COR-L47 (cell line): ENCODE measurements at regions not wholly inside any gene's neighbourhood (a gene's known extent, or its start where the extent isn't known, plus 50 kb on each side); places are given as distances from the start of the nearest gene placed in this dataset.

Source experiments
- DNase-seq: peaks from one replicate; lab custom pipeline; 2025; lab: John Stamatoyannopoulos, UW

GRCh38 chr21:38659936-38660332 lies 145.8 kb upstream of the ETS2 start:
- DNase-seq, result no peak

DNA sequence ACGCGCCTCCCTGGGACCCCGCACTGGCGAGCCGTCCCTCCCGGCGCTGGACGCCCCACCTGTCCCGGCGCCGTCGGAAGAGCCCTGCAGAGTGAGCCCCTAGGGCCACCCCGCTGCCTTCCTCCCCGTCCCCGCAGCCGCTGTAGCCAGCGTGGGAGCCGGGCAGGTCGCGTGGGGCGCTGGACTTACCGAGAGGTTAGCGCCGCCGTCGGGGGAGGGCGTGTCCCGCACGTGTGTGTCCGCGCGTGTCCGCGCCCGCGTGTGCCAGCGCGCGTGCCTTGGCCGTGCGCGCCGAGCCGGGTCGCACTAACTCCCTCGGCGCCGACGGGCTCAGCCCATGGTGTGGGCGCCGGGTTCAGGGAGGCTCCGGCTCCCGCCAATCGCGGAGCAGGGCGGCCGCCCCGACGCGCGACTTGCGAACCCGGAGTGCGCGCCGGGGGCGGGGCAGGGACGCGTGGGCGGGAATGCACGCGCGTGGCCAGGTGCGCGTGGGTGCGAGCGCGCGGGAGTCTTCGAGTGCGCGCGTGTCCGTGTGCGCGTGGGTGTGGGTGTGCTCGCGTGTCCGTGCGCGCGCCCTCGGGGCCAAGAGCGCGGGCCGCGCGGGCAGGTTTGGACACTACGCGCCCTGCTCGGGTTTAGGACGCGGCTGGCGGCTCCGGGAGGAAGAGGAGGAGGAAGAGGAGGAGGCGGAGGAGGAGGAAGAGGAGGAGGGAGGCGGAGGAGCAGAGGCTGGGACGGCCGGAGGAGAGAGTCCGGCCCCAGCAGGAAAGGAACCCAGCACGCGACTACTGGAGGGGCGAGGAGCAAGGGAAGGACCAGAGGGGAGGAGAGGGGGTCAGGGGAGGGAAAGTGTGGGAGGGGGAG lies 145.2 kb upstream of the ETS2 start:
- DNase-seq, result no peak

DNA sequence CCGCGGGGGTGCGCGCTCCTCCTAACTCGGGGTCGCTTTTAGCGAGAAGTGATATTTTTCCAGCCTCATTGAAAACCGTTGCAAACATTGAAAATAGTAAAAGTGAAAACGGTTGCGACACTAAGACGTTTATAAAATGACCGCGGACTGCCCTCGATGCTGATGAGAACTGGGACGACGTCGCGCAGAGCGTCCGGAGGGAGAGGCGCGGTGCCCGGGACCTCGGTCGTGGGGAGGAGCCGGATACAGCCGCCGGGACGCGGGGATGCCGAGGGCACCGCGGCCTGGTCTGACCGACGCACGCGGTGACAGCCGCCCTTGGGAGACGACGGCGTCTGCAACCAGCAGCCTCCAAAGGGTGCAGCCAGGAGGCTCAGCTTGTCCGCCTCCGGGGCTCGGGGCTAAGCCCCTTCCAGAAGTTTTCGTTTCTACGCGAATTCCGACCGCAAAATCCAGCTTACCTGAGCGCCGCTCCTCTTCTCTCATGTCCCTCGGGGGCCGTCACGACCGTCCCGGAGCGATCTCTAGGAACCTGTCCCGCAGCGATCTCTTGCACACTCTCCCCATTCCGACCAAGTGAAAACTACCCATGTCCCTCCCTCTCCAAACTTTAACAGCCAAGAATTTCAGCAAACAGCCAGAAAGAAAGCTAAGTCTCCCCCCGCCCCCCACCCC lies 144.4 kb upstream of the ETS2 start:
- no peak for DNase-seq

- DNase-seq, result no peak
Observed at GRCh38 chr21:38661889-38662568, 143.7 kb upstream of the ETS2 start.

DNA sequence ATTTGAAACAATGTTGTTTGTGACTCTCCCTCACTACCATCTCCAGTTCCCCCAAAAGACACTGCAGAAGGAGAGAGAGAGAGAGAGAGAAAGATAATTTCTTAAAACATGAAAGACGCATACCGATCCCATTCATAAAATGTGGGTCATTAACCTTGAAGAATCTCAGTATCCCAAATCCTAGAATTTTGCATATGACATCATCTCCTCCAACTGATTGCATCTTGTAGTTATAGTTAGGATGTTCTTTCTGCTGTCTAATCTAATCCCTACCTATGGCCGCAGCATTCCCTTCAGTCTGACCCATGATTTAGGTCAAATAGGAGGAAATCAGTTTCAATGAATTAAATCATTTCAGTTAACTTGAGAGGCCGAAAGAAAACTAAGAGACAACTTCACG lies 142.4 kb upstream of the ETS2 start:
- no peak for DNase-seq

GRCh38 chr21:38664315-38664714 lies 141.4 kb upstream of the ETS2 start:
- no peak for DNase-seq

- DNase-seq, result no peak
Observed at GRCh38 chr21:38664841-38665240, 140.9 kb upstream of the ETS2 start.

- DNase-seq, result no peak
Observed at GRCh38 chr21:38667291-38667870, 138.3 kb upstream of the ETS2 start.

DNA sequence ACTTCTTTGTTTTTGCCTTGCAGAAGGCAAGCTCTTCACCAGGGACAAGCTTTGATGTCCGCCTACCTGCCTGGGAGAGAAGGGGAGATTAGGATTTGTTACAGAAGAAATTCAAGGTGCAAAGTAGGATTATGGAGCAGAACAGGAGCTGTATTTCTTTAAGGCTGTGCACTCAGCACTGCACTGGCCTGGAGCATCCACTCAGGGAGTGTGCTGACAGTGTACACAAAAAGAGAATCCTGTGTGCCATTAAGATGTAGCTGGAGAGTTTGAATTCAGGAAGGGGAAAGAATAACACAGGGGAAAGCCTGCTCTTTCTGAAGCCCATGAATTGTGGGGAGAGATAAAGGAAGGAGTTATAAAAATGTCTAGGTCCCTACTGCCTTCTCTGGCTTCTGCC lies 137.7 kb upstream of the ETS2 start:
- no peak for DNase-seq

DNA sequence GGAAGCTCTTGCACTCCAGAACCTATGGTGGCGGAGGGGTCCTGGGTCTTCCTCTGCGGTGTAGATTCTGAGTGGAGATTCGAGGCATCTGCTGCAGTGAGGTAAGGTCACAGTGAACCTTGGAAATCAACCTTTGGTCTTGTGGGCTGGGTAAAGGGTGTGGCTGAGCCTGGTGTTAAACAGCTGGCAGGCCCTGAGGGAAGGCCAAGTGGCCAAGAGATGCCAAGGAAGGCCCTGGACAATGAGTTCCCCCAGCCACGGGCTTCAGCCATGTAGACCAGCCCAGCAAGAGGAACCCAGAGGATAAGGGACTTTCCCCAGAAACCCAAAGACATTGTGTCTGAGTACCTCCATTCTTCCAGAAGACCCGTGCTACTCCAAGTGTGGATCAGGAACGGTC lies 137.2 kb upstream of the ETS2 start:
- no peak for DNase-seq

DNA sequence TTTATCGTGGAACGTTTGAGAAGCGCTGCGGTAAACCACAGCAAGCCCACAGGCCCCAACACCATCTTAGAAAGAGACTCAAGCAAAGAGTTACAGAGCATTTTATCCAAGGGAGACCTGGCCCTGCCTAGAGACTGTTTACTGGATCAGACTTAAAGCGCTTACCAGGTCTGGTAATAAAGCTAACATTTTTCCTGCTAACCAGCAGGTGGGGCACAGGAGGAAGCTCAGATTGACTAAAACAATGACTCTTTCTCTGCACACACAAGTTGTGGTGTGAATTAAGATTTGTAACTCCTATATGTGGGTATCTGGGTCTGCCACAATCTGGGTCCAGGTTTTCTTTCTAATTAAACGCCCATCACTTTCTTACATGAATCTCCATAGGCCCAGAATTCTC lies 136.5 kb upstream of the ETS2 start:
- peak; percentile 16 for DNase-seq

GRCh38 chr21:38670861-38671260 lies 134.9 kb upstream of the ETS2 start:
- no peak for DNase-seq

GRCh38 chr21:38671773-38672172 lies 134.0 kb upstream of the ETS2 start:
- DNase-seq, result no peak

DNA sequence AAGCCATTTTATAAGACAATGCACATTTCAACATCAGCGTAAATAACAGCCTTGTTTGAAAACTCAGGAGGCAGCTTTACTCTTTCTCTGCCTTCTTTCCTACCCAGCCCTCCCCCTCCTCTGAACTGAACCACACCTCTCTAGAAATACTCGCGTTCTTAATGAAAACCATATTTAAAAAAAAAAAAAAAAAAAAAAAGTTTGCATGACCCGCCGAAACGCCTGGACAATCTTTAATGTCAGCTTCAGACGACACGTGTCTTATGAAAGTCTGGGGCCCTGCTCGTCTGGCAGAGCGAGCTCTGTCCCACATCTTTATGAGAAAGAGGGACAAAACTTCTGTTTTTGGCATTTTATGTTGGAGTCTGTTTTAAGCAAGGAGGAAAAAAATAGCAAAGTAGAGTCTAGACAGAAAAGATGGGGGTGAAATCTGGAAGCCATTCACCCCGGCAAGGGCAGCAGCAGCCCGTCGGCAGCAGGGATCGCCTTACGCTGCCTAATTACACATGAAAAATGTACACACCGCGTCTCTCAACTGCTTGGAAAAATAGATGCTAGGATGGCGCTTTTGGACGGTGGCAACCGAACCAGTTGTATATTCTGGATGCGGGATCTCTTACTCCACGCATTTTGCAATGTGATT lies 130.4 kb upstream of the ETS2 start:
- DNase-seq, result no peak

- DNase-seq, result no peak
Observed at GRCh38 chr21:38678827-38679226, 126.9 kb upstream of the ETS2 start.

DNA sequence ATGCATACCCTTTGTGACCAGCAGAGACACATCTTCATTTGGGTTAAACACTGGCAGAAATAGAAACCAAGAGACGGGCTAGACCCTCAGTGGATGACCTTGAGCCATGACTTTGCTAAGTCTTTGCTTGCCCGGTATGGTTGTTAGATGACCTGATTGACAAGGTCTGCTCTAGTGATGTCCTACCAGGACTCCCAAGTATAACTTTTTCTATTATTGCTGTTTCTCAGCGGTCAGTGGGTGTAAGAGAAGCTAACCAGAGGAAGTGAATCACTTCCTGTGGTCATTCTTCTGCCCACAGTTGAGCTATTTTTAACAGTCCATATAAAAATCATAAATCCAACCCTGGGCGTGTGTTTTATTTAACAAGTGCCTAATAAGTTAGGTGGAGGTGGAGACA lies 126.2 kb upstream of the ETS2 start:
- no peak for DNase-seq

GRCh38 chr21:38680401-38680800 lies 125.3 kb upstream of the ETS2 start:
- no peak for DNase-seq

GRCh38 chr21:38683222-38683621 lies 122.5 kb upstream of the ETS2 start:
- no peak for DNase-seq

- peak; percentile 86 for DNase-seq
Observed at GRCh38 chr21:38688068-38688467, 117.7 kb upstream of the ETS2 start.

DNA sequence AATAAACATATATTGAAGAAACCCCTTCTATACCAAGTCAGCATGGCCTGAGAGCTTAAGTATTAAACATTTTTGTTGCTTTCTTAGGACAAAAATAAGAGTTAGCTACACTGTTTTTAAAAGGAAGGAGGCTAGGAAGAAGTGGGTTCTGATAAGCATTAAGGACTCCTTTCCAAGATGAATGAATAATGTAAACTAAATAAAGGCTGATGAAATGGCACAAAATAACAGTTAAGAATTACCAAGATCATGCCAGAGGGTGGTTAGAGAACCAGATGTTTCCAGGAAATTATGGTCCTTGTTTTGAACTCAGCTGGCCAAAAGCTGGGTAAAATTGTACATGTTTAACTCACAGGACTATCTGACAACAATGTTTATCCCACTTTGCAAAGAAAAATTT lies 114.1 kb upstream of the ETS2 start:
- no peak for DNase-seq

GRCh38 chr21:38696579-38696978 lies 109.2 kb upstream of the ETS2 start:
- no peak for DNase-seq

GRCh38 chr21:38699048-38699447 lies 106.7 kb upstream of the ETS2 start:
- no peak for DNase-seq
